ENCODE measurements at regions not wholly inside any gene's neighbourhood (a gene's known extent, or its start where the extent isn't known, plus 50 kb on each side); places are given as distances from the start of the nearest gene placed in this dataset.

- no peak for TF ChIP-seq RNF219 (CRISPR knock-in tag; IDR thresholded peaks at IDR 0.05)
- TF ChIP-seq MAFF (IDR thresholded peaks at IDR 0.05; ENCODE audit: low read length): no peak
- no peak for TF ChIP-seq TOE1 (IDR thresholded peaks at IDR 0.05; ENCODE audit: borderline replicate concordance)
- no peak for TF ChIP-seq TOE1 (CRISPR knock-in tag; IDR thresholded peaks at IDR 0.05; ENCODE audit: borderline replicate concordance, low read depth)
- TF ChIP-seq C11orf30 (IDR thresholded peaks at IDR 0.05; ENCODE audit: low read depth): no peak
- no peak for TF ChIP-seq SMAD4 (CRISPR knock-in tag; conservative IDR thresholded peaks at IDR 0.05)
- TF ChIP-seq TFAP4 (CRISPR knock-in tag; IDR thresholded peaks at IDR 0.05; ENCODE audit: borderline replicate concordance): no peak
- no peak for TF ChIP-seq KLF1 (tag; IDR thresholded peaks at IDR 0.05)
- TF ChIP-seq RBM39 (optimal IDR thresholded peaks at IDR 0.05; ENCODE audit: low read depth, low read length): no peak
- no peak for TF ChIP-seq KAT7 (CRISPR knock-in tag; IDR thresholded peaks at IDR 0.05; ENCODE audit: borderline replicate concordance)
- no peak for TF ChIP-seq ZNF280A (IDR thresholded peaks at IDR 0.05; ENCODE audit: low read depth, partially characterized antibody)
- TF ChIP-seq HCFC1 (IDR thresholded peaks at IDR 0.05; ENCODE audit: low read depth, low read length): no peak
Observed at GRCh38 chr10:4069491-4069890, 284.5 kb upstream of the KLF6 start (continued).

Measured in K562 (cell line).